ENCODE measurements at regions not wholly inside any gene's neighbourhood (a gene's known extent, or its start where the extent isn't known, plus 50 kb on each side); places are given as distances from the start of the nearest gene placed in this dataset.

- peak; percentile 8; the same call in 1 of the 2 replicates for TF ChIP-seq ZFP91 (CRISPR knock-in tag; IDR thresholded peaks at IDR 0.05; ENCODE audit: borderline replicate concordance)
- TF ChIP-seq ETV5 (CRISPR knock-in tag; IDR thresholded peaks at IDR 0.05; ENCODE audit: borderline replicate concordance): peak; percentile 54; the same call in 1 of the 2 replicates
- TF ChIP-seq NR2F6 (IDR thresholded peaks at IDR 0.05): peak; percentile 44; the same call in 1 of the 2 replicates
- peak; percentile 66; the same call in 1 of the 2 replicates for TF ChIP-seq NR2F6 (CRISPR knock-in tag; IDR thresholded peaks at IDR 0.05)
- TF ChIP-seq YY1 (IDR thresholded peaks at IDR 0.05; ENCODE audit: insufficient read depth, insufficient replicate concordance, low read depth, low read length): peak; percentile 25
- TF ChIP-seq, protein P1, sequence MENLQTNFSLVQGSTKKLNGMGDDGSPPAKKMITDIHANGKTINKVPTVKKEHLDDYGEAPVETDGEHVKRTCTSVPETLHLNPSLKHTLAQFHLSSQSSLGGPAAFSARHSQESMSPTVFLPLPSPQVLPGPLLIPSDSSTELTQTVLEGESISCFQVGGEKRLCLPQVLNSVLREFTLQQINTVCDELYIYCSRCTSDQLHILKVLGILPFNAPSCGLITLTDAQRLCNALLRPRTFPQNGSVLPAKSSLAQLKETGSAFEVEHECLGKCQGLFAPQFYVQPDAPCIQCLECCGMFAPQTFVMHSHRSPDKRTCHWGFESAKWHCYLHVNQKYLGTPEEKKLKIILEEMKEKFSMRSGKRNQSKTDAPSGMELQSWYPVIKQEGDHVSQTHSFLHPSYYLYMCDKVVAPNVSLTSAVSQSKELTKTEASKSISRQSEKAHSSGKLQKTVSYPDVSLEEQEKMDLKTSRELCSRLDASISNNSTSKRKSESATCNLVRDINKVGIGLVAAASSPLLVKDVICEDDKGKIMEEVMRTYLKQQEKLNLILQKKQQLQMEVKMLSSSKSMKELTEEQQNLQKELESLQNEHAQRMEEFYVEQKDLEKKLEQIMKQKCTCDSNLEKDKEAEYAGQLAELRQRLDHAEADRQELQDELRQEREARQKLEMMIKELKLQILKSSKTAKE (CRISPR knock-in tag; IDR thresholded peaks at IDR 0.05; ENCODE audit: borderline replicate concordance): peak; percentile 47; the same call in 1 of the 2 replicates
- TF ChIP-seq FOXA1 (IDR thresholded peaks at IDR 0.05): no peak
- peak; percentile 53; the same call in 1 of the 2 replicates for TF ChIP-seq FOXA1 (CRISPR knock-in tag; IDR thresholded peaks at IDR 0.05)
- TF ChIP-seq ZNF792 (CRISPR knock-in tag; IDR thresholded peaks at IDR 0.05): no peak
- TF ChIP-seq, protein P2, sequence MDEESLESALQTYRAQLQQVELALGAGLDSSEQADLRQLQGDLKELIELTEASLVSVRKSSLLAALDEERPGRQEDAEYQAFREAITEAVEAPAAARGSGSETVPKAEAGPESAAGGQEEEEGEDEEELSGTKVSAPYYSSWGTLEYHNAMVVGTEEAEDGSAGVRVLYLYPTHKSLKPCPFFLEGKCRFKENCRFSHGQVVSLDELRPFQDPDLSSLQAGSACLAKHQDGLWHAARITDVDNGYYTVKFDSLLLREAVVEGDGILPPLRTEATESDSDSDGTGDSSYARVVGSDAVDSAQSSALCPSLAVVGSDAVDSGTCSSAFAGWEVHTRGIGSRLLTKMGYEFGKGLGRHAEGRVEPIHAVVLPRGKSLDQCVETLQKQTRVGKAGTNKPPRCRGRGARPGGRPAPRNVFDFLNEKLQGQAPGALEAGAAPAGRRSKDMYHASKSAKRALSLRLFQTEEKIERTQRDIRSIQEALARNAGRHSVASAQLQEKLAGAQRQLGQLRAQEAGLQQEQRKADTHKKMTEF (CRISPR knock-in tag; IDR thresholded peaks at IDR 0.05): 0 out of 2 replicates have a peak, but pooled peaks have one; percentile 26
- TF ChIP-seq, protein P3, sequence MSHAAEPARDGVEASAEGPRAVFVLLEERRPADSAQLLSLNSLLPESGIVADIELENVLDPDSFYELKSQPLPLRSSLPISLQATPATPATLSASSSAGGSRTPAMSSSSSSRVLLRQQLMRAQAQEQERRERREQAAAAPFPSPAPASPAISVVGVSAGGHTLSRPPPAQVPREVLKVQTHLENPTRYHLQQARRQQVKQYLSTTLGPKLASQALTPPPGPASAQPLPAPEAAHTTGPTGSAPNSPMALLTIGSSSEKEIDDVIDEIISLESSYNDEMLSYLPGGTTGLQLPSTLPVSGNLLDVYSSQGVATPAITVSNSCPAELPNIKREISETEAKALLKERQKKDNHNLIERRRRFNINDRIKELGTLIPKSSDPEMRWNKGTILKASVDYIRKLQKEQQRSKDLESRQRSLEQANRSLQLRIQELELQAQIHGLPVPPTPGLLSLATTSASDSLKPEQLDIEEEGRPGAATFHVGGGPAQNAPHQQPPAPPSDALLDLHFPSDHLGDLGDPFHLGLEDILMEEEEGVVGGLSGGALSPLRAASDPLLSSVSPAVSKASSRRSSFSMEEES (CRISPR knock-in tag; IDR thresholded peaks at IDR 0.05): 0 out of 2 replicates have a peak, but pooled peaks have one; percentile 38
- no peak for TF ChIP-seq KIAA2018 (CRISPR knock-in tag; IDR thresholded peaks at IDR 0.05; ENCODE audit: borderline replicate concordance)
- no peak for TF ChIP-seq GLI4 (CRISPR knock-in tag; IDR thresholded peaks at IDR 0.05; ENCODE audit: borderline replicate concordance)
These were observed 142.9 kb upstream of the WNT4 start (continued) for GRCh38 chr1:22285549-22286396.

Data from HepG2 (cell line).